ENCODE measurements at regions not wholly inside any gene's neighbourhood (a gene's known extent, or its start where the extent isn't known, plus 50 kb on each side); places are given as distances from the start of the nearest gene placed in this dataset.

GRCh38 chr5:52728224-52728623 lies 59.5 kb upstream of the ITGA1 start:
- DNase-seq (ENCODE audit: low spot score) = no peak

- DNase-seq (ENCODE audit: low spot score) = no peak
Measured at GRCh38 chr5:52728686-52729085, 59.0 kb upstream of the ITGA1 start.

- DNase-seq (ENCODE audit: low spot score) = no peak
Measured at GRCh38 chr5:52731274-52732027, 56.3 kb upstream of the ITGA1 start.

- DNase-seq (ENCODE audit: low spot score) = no peak
Measured at GRCh38 chr5:52734557-52734956, 53.2 kb upstream of the ITGA1 start.

- DNase-seq (ENCODE audit: low spot score) = no peak
Measured at GRCh38 chr5:52735139-52735538, 52.6 kb upstream of the ITGA1 start.
